ENCODE measurements at regions not wholly inside any gene's neighbourhood (a gene's known extent, or its start where the extent isn't known, plus 50 kb on each side); places are given as distances from the start of the nearest gene placed in this dataset.

DNA sequence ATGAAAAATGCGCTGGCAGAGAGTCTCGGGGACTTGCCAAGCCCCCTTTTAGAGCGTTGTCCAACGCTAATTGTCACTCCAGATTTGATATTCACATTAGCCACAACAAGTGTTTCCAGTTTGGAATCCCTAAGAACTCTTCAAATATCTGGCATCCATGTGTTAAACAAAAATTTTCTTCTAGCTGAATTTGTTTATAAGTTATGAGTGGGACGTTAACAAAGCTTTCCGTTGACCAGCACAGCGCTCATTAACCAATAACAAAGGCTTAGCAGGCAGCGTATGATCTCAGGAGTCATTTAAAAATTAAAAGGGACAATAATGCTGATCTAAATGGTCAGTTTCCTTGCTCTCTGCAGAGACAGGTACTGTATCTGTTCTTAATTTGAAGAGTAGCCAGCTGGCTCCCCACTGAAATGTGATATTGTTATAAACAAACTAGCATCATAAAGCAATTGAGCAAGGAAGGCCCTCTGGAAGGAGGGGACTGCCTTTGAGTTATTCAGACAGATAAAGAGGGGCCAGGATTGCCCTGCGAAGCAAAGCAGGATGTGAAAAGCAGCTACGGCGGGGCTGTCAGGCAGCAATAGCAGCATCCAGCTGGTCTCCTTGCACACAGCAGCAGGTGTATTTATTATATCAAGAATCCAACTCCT is 337.2 kb upstream of the SALL3 start:
- TF ChIP-seq, protein P1, sequence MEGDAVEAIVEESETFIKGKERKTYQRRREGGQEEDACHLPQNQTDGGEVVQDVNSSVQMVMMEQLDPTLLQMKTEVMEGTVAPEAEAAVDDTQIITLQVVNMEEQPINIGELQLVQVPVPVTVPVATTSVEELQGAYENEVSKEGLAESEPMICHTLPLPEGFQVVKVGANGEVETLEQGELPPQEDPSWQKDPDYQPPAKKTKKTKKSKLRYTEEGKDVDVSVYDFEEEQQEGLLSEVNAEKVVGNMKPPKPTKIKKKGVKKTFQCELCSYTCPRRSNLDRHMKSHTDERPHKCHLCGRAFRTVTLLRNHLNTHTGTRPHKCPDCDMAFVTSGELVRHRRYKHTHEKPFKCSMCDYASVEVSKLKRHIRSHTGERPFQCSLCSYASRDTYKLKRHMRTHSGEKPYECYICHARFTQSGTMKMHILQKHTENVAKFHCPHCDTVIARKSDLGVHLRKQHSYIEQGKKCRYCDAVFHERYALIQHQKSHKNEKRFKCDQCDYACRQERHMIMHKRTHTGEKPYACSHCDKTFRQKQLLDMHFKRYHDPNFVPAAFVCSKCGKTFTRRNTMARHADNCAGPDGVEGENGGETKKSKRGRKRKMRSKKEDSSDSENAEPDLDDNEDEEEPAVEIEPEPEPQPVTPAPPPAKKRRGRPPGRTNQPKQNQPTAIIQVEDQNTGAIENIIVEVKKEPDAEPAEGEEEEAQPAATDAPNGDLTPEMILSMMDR (IDR thresholded peaks at IDR 0.05; ENCODE audit: low read depth, low read length): no peak
- no peak for DNase-seq (ENCODE audit: extremely low read depth, low read depth)

DNA sequence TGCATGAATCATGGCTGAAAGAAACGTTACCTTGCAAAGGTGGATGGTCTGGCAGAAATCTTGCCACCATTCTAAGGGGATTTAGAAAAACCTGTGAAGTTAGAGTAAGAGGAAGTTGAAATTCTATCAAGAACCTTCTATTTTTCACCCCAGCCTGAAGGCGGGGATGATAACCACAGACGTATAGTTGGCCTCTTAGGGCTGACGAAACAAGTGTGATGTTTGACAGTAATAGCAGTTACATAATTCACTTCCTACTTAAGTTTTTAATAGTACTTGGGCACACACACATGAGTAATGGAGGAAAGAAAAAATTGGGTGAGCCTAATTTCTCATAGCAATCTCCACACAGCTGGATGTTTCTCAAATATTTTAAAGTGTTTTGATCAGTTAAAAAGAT is 336.6 kb upstream of the SALL3 start:
- TF ChIP-seq, protein P1 (IDR thresholded peaks at IDR 0.05; ENCODE audit: low read depth, low read length): no peak

DNA sequence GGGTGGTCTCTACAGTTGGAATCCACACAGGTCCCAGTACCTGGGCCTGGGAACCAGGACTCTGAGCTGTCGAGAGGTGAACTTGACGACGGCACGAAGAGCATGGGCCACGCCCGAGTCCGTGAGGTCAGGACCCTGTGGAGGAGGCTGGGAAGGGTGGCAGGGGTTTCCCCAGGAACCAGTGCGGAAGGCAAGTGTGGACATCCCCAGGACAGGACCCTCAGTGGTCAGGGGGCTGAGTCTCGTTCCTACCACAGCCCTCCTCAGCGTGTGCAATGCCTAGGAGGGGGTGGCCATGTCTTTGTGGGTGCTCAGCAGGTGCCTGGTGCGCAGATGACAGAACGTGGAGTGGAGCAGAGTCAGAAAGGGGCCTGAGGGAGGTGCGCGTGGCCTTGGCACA is 335.6 kb upstream of the SALL3 start:
- no peak for DNase-seq (ENCODE audit: extremely low read depth, low read depth)
- TF ChIP-seq, protein P1 (IDR thresholded peaks at IDR 0.05; ENCODE audit: low read depth, low read length): no peak

More for the DNA sequence above, 336.6 kb upstream of the SALL3 start:
- no peak for DNase-seq (ENCODE audit: extremely low read depth, low read depth)

GRCh38 chr18:78645216-78645615 is 334.4 kb upstream of the SALL3 start:
- TF ChIP-seq, protein P1 (IDR thresholded peaks at IDR 0.05; ENCODE audit: low read depth, low read length): no peak
- no peak for DNase-seq (ENCODE audit: extremely low read depth, low read depth)

DNA sequence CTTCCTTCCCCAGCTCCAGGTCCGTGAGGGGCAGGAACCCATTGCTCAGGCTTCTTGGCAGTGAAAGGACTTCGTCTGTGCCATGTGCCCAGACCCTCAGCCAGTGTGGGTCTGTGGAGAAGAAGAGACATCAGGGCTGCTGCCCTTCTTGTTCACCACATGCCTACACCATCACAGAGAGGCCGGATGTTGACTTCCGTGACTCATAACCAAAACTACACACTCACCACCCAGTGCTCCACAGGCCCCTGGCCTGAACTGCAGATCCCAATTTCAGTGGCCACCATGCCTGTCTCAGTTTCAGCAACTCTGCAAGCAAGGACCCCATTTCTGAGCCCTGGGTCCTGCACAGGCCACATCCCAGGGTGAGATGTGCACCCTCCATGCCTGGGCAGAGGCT is 332.6 kb upstream of the SALL3 start:
- DNase-seq (ENCODE audit: extremely low read depth, low read depth): no peak
- TF ChIP-seq, protein P1 (IDR thresholded peaks at IDR 0.05; ENCODE audit: low read depth, low read length): no peak

DNA sequence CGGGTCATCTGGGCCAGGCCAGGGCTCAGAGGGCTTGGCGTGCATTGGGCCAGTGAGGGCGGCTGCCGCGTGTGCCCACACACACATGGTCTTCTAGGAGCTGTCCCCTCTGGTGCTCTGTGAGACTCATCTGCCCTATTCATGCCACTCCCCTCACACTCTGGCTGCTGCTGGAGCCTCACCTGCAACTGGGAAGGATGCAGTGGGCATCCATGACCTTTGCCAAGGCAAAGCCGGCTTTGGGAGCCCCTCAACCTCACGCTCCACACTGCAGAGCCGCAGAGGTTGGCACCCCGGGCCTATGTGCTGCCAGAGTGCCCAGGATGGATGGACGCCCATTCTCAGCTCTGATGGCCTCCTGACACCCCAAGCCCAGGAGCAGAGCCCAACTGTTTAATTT is 330.2 kb upstream of the SALL3 start:
- DNase-seq (ENCODE audit: extremely low read depth, low read depth): no peak
- TF ChIP-seq, protein P1 (IDR thresholded peaks at IDR 0.05; ENCODE audit: low read depth, low read length): no peak

- TF ChIP-seq, protein P1 (IDR thresholded peaks at IDR 0.05; ENCODE audit: low read depth, low read length): no peak
Measured at GRCh38 chr18:78650926-78651325, 328.7 kb upstream of the SALL3 start.

More at GRCh38 chr18:78650926-78651325, 328.7 kb upstream of the SALL3 start:
- DNase-seq (ENCODE audit: extremely low read depth, low read depth): no peak

Data from AG09319 (cell line).